ENCODE measurements at regions not wholly inside any gene's neighbourhood (a gene's known extent, or its start where the extent isn't known, plus 50 kb on each side); places are given as distances from the start of the nearest gene placed in this dataset.

GRCh38 chr2:133768256-133768655 is 200.0 kb upstream of the NCKAP5 start:
- Histone ChIP-seq H3K36me3 (ENCODE audit: control insufficient read depth in 1 of 2, insufficient read depth in 2 of 2, low read length in 2 of 2) (no peaks in the 10 kb centered on the region), H3K4me2 (ENCODE audit: low read length) (no peak overlapping the region), H2AFZ (ENCODE audit: low read depth, low read length, poor library complexity, severe bottlenecking) (no peak overlapping the region), H3K9ac (ENCODE audit: low read length) (no peak overlapping the region), H3K79me2 (ENCODE audit: insufficient read depth, low read length) (no peaks in the 10 kb centered on the region), H4K20me1 (ENCODE audit: insufficient read depth) (no peaks in the 10 kb centered on the region), H3K9me3 (ENCODE audit: control insufficient read depth in 1 of 2, insufficient read depth in 1 of 2, low read depth in 1 of 2, low read length in 2 of 2) (no peaks in the 10 kb centered on the region), H3K27ac (ENCODE audit: low read depth, low read length) (no peak overlapping the region), H3K4me1 (ENCODE audit: control insufficient read depth in 1 of 2, insufficient read depth in 2 of 2, low read length in 2 of 2) (no peaks in the 10 kb centered on the region), H3K4me3 (replicated peaks in 1 of 2; ENCODE audit: low read depth in 1 of 2, low read length in 2 of 2) (no peak overlapping the region), H3K27me3 (ENCODE audit: insufficient read depth, low read length) (no peaks in the 10 kb centered on the region), H3K9me2 (ENCODE audit: insufficient read depth) (no peaks in the 10 kb centered on the region)
- ChIA-PET POLR2A (no interaction called here), CTCF (interaction anchor here (1.6 kb wide), 1 partner anchor 12 kb away, joined by 4 read pairs; no protein-coding TSS in a partner anchor), RAD21 (ENCODE audit: low non-redundant PET in 1 of 2, low total read pairs in 2 of 2, uncharacterized antibody in 2 of 2, unreplicated experiment in 2 of 2) (no interaction called here)
- intact Hi-C loops (cut with micrococcal nuclease) = no loop called here
- DNase-seq (ENCODE audit: low read depth, low spot score) (no peak), ATAC-seq (no peak)
- no TSS peak for BruUV-seq (replicated peaks)
- TF ChIP-seq SIN3A (IDR thresholded peaks at IDR 0.05; ENCODE audit: low read depth) (no peak), ZBTB33 (IDR thresholded peaks at IDR 0.05; ENCODE audit: extremely low read depth, insufficient replicate concordance, low read length) (no peak)

GRCh38 chr2:133768658-133769435 is 200.6 kb upstream of the NCKAP5 start:
- no peak overlapping the region for H3K9ac ChIP-seq (ENCODE audit: low read length)
- POLR2A ChIA-PET = no interaction called here
- H3K4me2 ChIP-seq (ENCODE audit: low read length) = no peak overlapping the region
- no peaks in the 10 kb centered on the region for H3K9me2 ChIP-seq (ENCODE audit: insufficient read depth)
- no peaks in the 10 kb centered on the region for H3K79me2 ChIP-seq (ENCODE audit: insufficient read depth, low read length)
- H4K20me1 ChIP-seq (ENCODE audit: insufficient read depth) = no peaks in the 10 kb centered on the region
- H3K27me3 ChIP-seq (ENCODE audit: insufficient read depth, low read length) = no peaks in the 10 kb centered on the region
- CTCF ChIA-PET = interaction anchor here (1.6 kb wide), 1 partner anchor 11 kb away, joined by 4 read pairs; no protein-coding TSS in a partner anchor
- DNase-seq (ENCODE audit: low read depth, low spot score) = no peak
- H3K27ac ChIP-seq (ENCODE audit: low read depth, low read length) = no peak overlapping the region
- RAD21 ChIA-PET (ENCODE audit: low non-redundant PET in 1 of 2, low total read pairs in 2 of 2, uncharacterized antibody in 2 of 2, unreplicated experiment in 2 of 2) = no interaction called here
- no TSS peak for BruUV-seq (replicated peaks)
- no peaks in the 10 kb centered on the region for H3K9me3 ChIP-seq (ENCODE audit: control insufficient read depth in 1 of 2, insufficient read depth in 1 of 2, low read depth in 1 of 2, low read length in 2 of 2)
- intact Hi-C loops (cut with micrococcal nuclease) = no loop called here
- no peak overlapping the region for H2AFZ ChIP-seq (ENCODE audit: low read depth, low read length, poor library complexity, severe bottlenecking)
- no peak overlapping the region for H3K4me3 ChIP-seq (replicated peaks in 1 of 2; ENCODE audit: low read depth in 1 of 2, low read length in 2 of 2)
- H3K36me3 ChIP-seq (ENCODE audit: control insufficient read depth in 1 of 2, insufficient read depth in 2 of 2, low read length in 2 of 2) = no peaks in the 10 kb centered on the region
- ATAC-seq = no peak
- no peaks in the 10 kb centered on the region for H3K4me1 ChIP-seq (ENCODE audit: control insufficient read depth in 1 of 2, insufficient read depth in 2 of 2, low read length in 2 of 2)
- TF ChIP-seq ZNF274 (IDR thresholded peaks at IDR 0.05; ENCODE audit: low read depth, low read length) = no peak
- no peak for TF ChIP-seq POLR2AphosphoS5 (IDR thresholded peaks at IDR 0.05; ENCODE audit: low read depth, low read length)
- TF ChIP-seq YY1 (IDR thresholded peaks at IDR 0.05; ENCODE audit: extremely low read depth, insufficient replicate concordance, low read depth, low read length) = no peak
- no peak for TF ChIP-seq EZH2 (IDR thresholded peaks at IDR 0.05)
- TF ChIP-seq SIN3A (IDR thresholded peaks at IDR 0.05; ENCODE audit: low read depth) = no peak
- TF ChIP-seq CBX3 (IDR thresholded peaks at IDR 0.05; ENCODE audit: low read depth) = no peak
- no peak for TF ChIP-seq EZH2phosphoT487 (IDR thresholded peaks at IDR 0.05; ENCODE audit: borderline replicate concordance)
- TF ChIP-seq FOSL1 (IDR thresholded peaks at IDR 0.05; ENCODE audit: low read depth) = no peak
- TF ChIP-seq ZBTB33 (IDR thresholded peaks at IDR 0.05; ENCODE audit: extremely low read depth, insufficient replicate concordance, low read length) = no peak
- TF ChIP-seq, protein P1, sequence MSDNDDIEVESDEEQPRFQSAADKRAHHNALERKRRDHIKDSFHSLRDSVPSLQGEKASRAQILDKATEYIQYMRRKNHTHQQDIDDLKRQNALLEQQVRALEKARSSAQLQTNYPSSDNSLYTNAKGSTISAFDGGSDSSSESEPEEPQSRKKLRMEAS (IDR thresholded peaks at IDR 0.05) = no peak
- TF ChIP-seq JUND (IDR thresholded peaks at IDR 0.05) = no peak
- TF ChIP-seq EGR1 (IDR thresholded peaks at IDR 0.05; ENCODE audit: low read depth) = no peak
- TF ChIP-seq TCF7L2 (IDR thresholded peaks at IDR 0.05; ENCODE audit: borderline replicate concordance, extremely low read depth, insufficient read depth, insufficient read length) = no peak
